IMR-90 (cell line): ENCODE measurements at regions not wholly inside any gene's neighbourhood (a gene's known extent, or its start where the extent isn't known, plus 50 kb on each side); places are given as distances from the start of the nearest gene placed in this dataset.

Experiments
- ATAC-seq: fragments of 200-7000 bp; cut with Tn5 transposase; 2 replicates; pipeline ENCODE4 v1.9.1; 2020; ENCODE audit warnings: low read depth, mild to moderate bottlenecking, moderate library complexity
- BruUV-seq: library from RNA; stranded (reverse); fragments of 400-500 nt; replicated peaks from 2 replicates; lab custom pipeline; 2021; lab: Mats Ljungman, UMichigan
- CTCF ChIA-PET: fragments of 300-600 bp; formaldehyde crosslinking; extraction: SDS; loops from one replicate; lab custom pipeline; 2021; ENCODE audit warnings: antibody characterized with exemption; lab: Yijun Ruan, JAX
- POLR2A ChIA-PET: fragments of 300-600 bp; sonication (Branson Sonifier 250); formaldehyde crosslinking; loops from one replicate; lab custom pipeline; 2022; ENCODE audit warnings: antibody characterized with exemption; ENCODE audit not compliant: unreplicated experiment; lab: Charles Lee
- DNase-seq: peaks from one replicate; pipeline ENCODE4 v3.0.0; 2013
- H2AFZ ChIP-seq: replicated peaks from 2 replicates; pipeline ENCODE3; 2013; ENCODE audit warnings: low read length, mild to moderate bottlenecking; ENCODE audit not compliant: poor library complexity
- H2AK5ac ChIP-seq: 2 replicates; pipeline ENCODE4 v1.6.1; 2013; ENCODE audit warnings: low read depth, low read length, inconsistent platforms
- H2AK9ac ChIP-seq: replicated peaks from 2 replicates; pipeline ENCODE3; 2013; ENCODE audit warnings: mild to moderate bottlenecking, low read depth, low read length, moderate library complexity; ENCODE audit not compliant: poor library complexity
- H2BK120ac ChIP-seq: 2 replicates; pipeline ENCODE4 v1.6.1; 2013; ENCODE audit warnings: low read depth, low read length, inconsistent platforms
- H2BK15ac ChIP-seq: 3 replicates; pipeline ENCODE4 v1.6.1; 2013; ENCODE audit warnings: low read depth, low read length, inconsistent platforms
- H2BK20ac ChIP-seq: 2 replicates; pipeline ENCODE4 v1.6.1; 2013; ENCODE audit warnings: low read depth, mild to moderate bottlenecking, inconsistent platforms, low read length, moderate library complexity
- H2BK5ac ChIP-seq: 2 replicates; pipeline ENCODE4 v1.6.1; 2013; ENCODE audit warnings: mild to moderate bottlenecking, low read depth, low read length, inconsistent platforms; ENCODE audit not compliant: poor library complexity, severe bottlenecking
- H3K14ac ChIP-seq: replicated peaks from 2 replicates; pipeline ENCODE4 v1.6.1; 2013; ENCODE audit warnings: low read depth, low read length, inconsistent platforms
- H3K18ac ChIP-seq: 2 replicates; pipeline ENCODE4 v1.6.1; 2013; ENCODE audit warnings: low read depth, low read length, control low read depth
- H3K23ac ChIP-seq: 2 replicates; pipeline ENCODE4 v1.6.1; 2013; ENCODE audit warnings: low read depth, low read length, inconsistent platforms
- H3K27ac ChIP-seq: 2 replicates; pipeline ENCODE4 v1.5.1; 2013; ENCODE audit warnings: mild to moderate bottlenecking, control low read depth, low read length; ENCODE audit not compliant: insufficient read depth
- H3K27me3 ChIP-seq: 2 replicates; pipeline ENCODE4 v1.6.1; 2013; ENCODE audit warnings: low read length; ENCODE audit not compliant: control insufficient read depth, insufficient read depth
- H3K36me3 ChIP-seq: 2 replicates; pipeline ENCODE4 v1.6.1; 2013; ENCODE audit warnings: low read length, mixed read lengths; ENCODE audit not compliant: control insufficient read depth, insufficient read depth
- H3K4ac ChIP-seq: 2 replicates; pipeline ENCODE4 v1.6.1; 2013; ENCODE audit warnings: low read depth, low read length, inconsistent platforms
- H3K4me1 ChIP-seq: 2 replicates; pipeline ENCODE4 v1.6.1; 2013; ENCODE audit warnings: low read length, mixed read lengths; ENCODE audit not compliant: control insufficient read depth, insufficient read depth
- H3K4me2 ChIP-seq: 2 replicates; pipeline ENCODE4 v1.6.1; 2013; ENCODE audit warnings: low read depth, mild to moderate bottlenecking, control low read depth, low read length, moderate library complexity
- H3K4me3 ChIP-seq: 2 replicates; pipeline ENCODE4 v1.5.1; 2013; ENCODE audit warnings: low read depth, mild to moderate bottlenecking, control low read depth, low read length, moderate library complexity; ENCODE audit not compliant: insufficient read depth
- H3K56ac ChIP-seq: 2 replicates; pipeline ENCODE4 v1.6.1; 2013; ENCODE audit warnings: low read length, inconsistent platforms; ENCODE audit not compliant: insufficient read depth; ENCODE audit errors: extremely low read depth
- H3K79me1 ChIP-seq, 2 experiments: 2 replicates each; pipeline ENCODE4 v1.6.1; 2013; ENCODE audit warnings: low read length in 2 of 2, inconsistent platforms in 1 of 2, low read depth in 1 of 2
- H3K9ac ChIP-seq: 2 replicates; pipeline ENCODE4 v1.6.1; 2013; ENCODE audit warnings: low read depth, low read length, control low read depth
- H3K9me1 ChIP-seq: 2 replicates; pipeline ENCODE4 v1.6.1; 2013; ENCODE audit warnings: low read length, inconsistent platforms; ENCODE audit not compliant: insufficient read depth
- H3K9me3 ChIP-seq: 2 replicates; pipeline ENCODE4 v1.6.1; 2013; ENCODE audit warnings: low read length; ENCODE audit not compliant: control insufficient read depth, insufficient read depth
- H4K20me1 ChIP-seq: 2 replicates; pipeline ENCODE4 v1.6.1; 2013; ENCODE audit warnings: low read length, inconsistent platforms; ENCODE audit not compliant: insufficient read depth
- H4K5ac ChIP-seq: 2 replicates; pipeline ENCODE4 v1.6.1; 2013; ENCODE audit warnings: mild to moderate bottlenecking, low read depth, low read length, control low read depth
- H4K8ac ChIP-seq, 2 experiments: 2 replicates each; pipeline ENCODE4 v1.6.1; 2013; ENCODE audit warnings: low read depth in 2 of 2, low read length in 2 of 2, control low read depth in 1 of 2, inconsistent platforms in 1 of 2
- H4K91ac ChIP-seq: 2 replicates; pipeline ENCODE4 v1.6.1; 2013; ENCODE audit warnings: low read depth, low read length, inconsistent platforms; ENCODE audit not compliant: insufficient read depth
- MAZ ChIP-seq: IDR thresholded peaks from 2 replicates; pipeline ENCODE4 v1.6.1; 2012; ENCODE audit warnings: low read depth, mild to moderate bottlenecking, low read length, improper control_type of control experiment, moderate library complexity, borderline replicate concordance
- WGBS, 2 experiments: methylation state at CpG; one replicate each; pipeline versions ENCODE4 v1.1.5 to v1.1.7; 2013; ENCODE audit warnings: missing lambda C conversion rate in 2 of 2; ENCODE audit not compliant: insufficient read length in 1 of 2; ENCODE audit errors: extremely low coverage in 2 of 2; 5-methylcytosine and 5-hydroxymethylcytosine counted together
- dilution Hi-C: fragments of 300-500 bp; cut with HindIII; formaldehyde crosslinking; loops from one replicate; pipeline ENCODE4 v1.14.3; 2018; ENCODE audit warnings: low sequenced_read_pairs; ENCODE audit not compliant: unreplicated experiment
- in situ Hi-C: fragments of 300-500 bp; cut with MboI; formaldehyde crosslinking; loops from 3 replicates; pipeline ENCODE4 v1.14.3; 2019; ENCODE audit warnings: low sequenced_read_pairs, inconsistent platforms, mixed read lengths
- intact Hi-C: fragments of 100-400 bp; cut with micrococcal nuclease; formaldehyde crosslinking; loops from 2 replicates; pipeline ENCODE4 v1.10.0; 2022

GRCh38 chr1:104671684-104672353 is 922.1 kb downstream of the AMY1C start:
- H3K27ac ChIP-seq = no peak overlapping the region
- no CpG with 5 or more reads among the region's 12 CpGs for WGBS, 2 experiments
- TF ChIP-seq MAZ = no peak
- no peak overlapping the region for H3K9ac ChIP-seq
- H3K18ac ChIP-seq = no peak overlapping the region
- no peak overlapping the region for H3K14ac ChIP-seq
- no peak overlapping the region for H4K5ac ChIP-seq
- no peaks in the 10 kb centered on the region for H3K9me1 ChIP-seq
- no peaks in the 10 kb centered on the region for H4K20me1 ChIP-seq
- H2AFZ ChIP-seq = no peak overlapping the region
- intact Hi-C loops = no loop called here
- no peak overlapping the region for H3K4ac ChIP-seq
- no peak overlapping the region for H2BK120ac ChIP-seq
- DNase-seq (no peak), ATAC-seq (no peak)
- POLR2A ChIA-PET = no interaction called here
- dilution Hi-C loops = no loop called here
- H3K4me3 ChIP-seq = no peak overlapping the region
- H3K27me3 ChIP-seq = no peaks in the 10 kb centered on the region
- no peak overlapping the region for H3K4me2 ChIP-seq
- no peak overlapping the region for H4K91ac ChIP-seq
- no peak overlapping the region for H2AK5ac ChIP-seq
- H3K23ac ChIP-seq = no peak overlapping the region
- H3K9me3 ChIP-seq = peaks cover 2% of the 10 kb centered on the region; the same call in 1 of the 2 replicates
- no peak overlapping the region for H2BK5ac ChIP-seq
- no peak overlapping the region for H2BK15ac ChIP-seq
- no TSS peak for BruUV-seq
- no peaks in the 10 kb centered on the region for H3K79me1 ChIP-seq
- no peaks in the 10 kb centered on the region for H3K4me1 ChIP-seq
- CTCF ChIA-PET = no interaction called here
- no peak overlapping the region for H2BK20ac ChIP-seq
- peak overlapping the region; percentile 72 for H2AK9ac ChIP-seq
- no peaks in the 10 kb centered on the region for H3K36me3 ChIP-seq
- no peak overlapping the region for H4K8ac ChIP-seq
- in situ Hi-C loops = no loop called here
- no peak overlapping the region for H3K56ac ChIP-seq
